GM23338 (cell line): ENCODE measurements at regions not wholly inside any gene's neighbourhood (a gene's known extent, or its start where the extent isn't known, plus 50 kb on each side); places are given as distances from the start of the nearest gene placed in this dataset.

Source experiments
- ATAC-seq: fragments of 200-7000 bp; cut with Tn5 transposase; 3 replicates; pipeline ENCODE4 v1.9.1; 2020
- DNase-seq: peaks from one replicate; pipeline ENCODE4 v3.0.0-alpha.2; 2015; ENCODE audit warnings: low spot score
- H2AFZ ChIP-seq: fragments of 200-600 bp; sonication (generic); 2 replicates; pipeline ENCODE4 v1.8.0; 2016; ENCODE audit warnings: antibody characterized with exemption, mild to moderate bottlenecking, moderate library complexity
- H3F3A ChIP-seq: fragments of 200-600 bp; sonication (generic); replicated peaks from 2 replicates; pipeline ENCODE4 v1.8.0; 2017; ENCODE audit warnings: antibody characterized with exemption, mixed run types, low read depth
- H3K27ac ChIP-seq: fragments of 200-600 bp; sonication (generic); 2 replicates; pipeline ENCODE4 v1.6.1; 2016; ENCODE audit warnings: low read depth
- H3K27me3 ChIP-seq: fragments of 200-600 bp; sonication (generic); 2 replicates; pipeline ENCODE4 v1.8.0; 2016; ENCODE audit warnings: mild to moderate bottlenecking, mixed run types, moderate library complexity; ENCODE audit not compliant: insufficient read depth
- H3K36me3 ChIP-seq: fragments of 200-600 bp; sonication (generic); 2 replicates; pipeline ENCODE4 v1.8.0; 2016; ENCODE audit warnings: mild to moderate bottlenecking; ENCODE audit not compliant: insufficient read depth
- H3K4me1 ChIP-seq: fragments of 200-600 bp; sonication (generic); 2 replicates; pipeline ENCODE4 v1.8.0; 2016; ENCODE audit warnings: mild to moderate bottlenecking, moderate library complexity; ENCODE audit not compliant: insufficient read depth
- H3K4me2 ChIP-seq: fragments of 200-600 bp; sonication (generic); 2 replicates; pipeline ENCODE4 v1.7.1; 2017; ENCODE audit warnings: mixed run types
- H3K4me3 ChIP-seq: fragments of 200-600 bp; sonication (generic); 2 replicates; pipeline ENCODE4 v1.6.1; 2016; ENCODE audit warnings: mixed run types
- H3K79me2 ChIP-seq: fragments of 200-600 bp; sonication (generic); replicated peaks from 2 replicates; pipeline ENCODE4 v1.8.0; 2017; ENCODE audit warnings: mild to moderate bottlenecking; ENCODE audit not compliant: insufficient read depth
- H3K9me2 ChIP-seq: fragments of 200-600 bp; sonication (generic); 2 replicates; pipeline ENCODE4 v1.8.0; 2017; ENCODE audit not compliant: insufficient read depth
- H4K20me1 ChIP-seq: fragments of 200-600 bp; sonication (generic); replicated peaks from 2 replicates; pipeline ENCODE4 v1.8.0; 2017; ENCODE audit warnings: mild to moderate bottlenecking; ENCODE audit not compliant: insufficient read depth
- H3K27ac Mint-ChIP-seq: 2 replicates; pipeline ENCODE4 v1.8.0; 2020; ENCODE audit warnings: inconsistent platforms, mild to moderate bottlenecking, moderate library complexity, mixed read lengths
- H3K27me3 Mint-ChIP-seq: 3 replicates; pipeline ENCODE4 v1.8.0; 2022; ENCODE audit warnings: low read depth, mild to moderate bottlenecking, moderate library complexity, mixed read lengths, inconsistent platforms; ENCODE audit not compliant: insufficient read depth, poor library complexity
- H3K36me3 Mint-ChIP-seq: 3 replicates; pipeline ENCODE4 v1.8.0; 2021; ENCODE audit warnings: low read depth, mild to moderate bottlenecking, inconsistent platforms, moderate library complexity, mixed read lengths
- H3K4me1 Mint-ChIP-seq: 3 replicates; pipeline ENCODE4 v1.8.0; 2020; ENCODE audit warnings: mild to moderate bottlenecking, inconsistent platforms, mixed read lengths
- H3K4me3 Mint-ChIP-seq: 3 replicates; pipeline ENCODE4 v1.8.0; 2021; ENCODE audit warnings: moderate library complexity, mild to moderate bottlenecking, inconsistent platforms, mixed read lengths
- H3K9me3 Mint-ChIP-seq: 3 replicates; pipeline ENCODE4 v1.8.0; 2020; ENCODE audit warnings: moderate library complexity, mild to moderate bottlenecking, inconsistent platforms, mixed read lengths
- CREB1 ChIP-seq: fragments of 250-450 bp; sonication (Bioruptor Pico); IDR thresholded peaks from 2 replicates; pipeline ENCODE4 v1.5.0; 2020; ENCODE audit warnings: low read depth, mild to moderate bottlenecking, moderate library complexity
- EZH2 ChIP-seq: fragments of 200-600 bp; sonication (generic); IDR thresholded peaks from one replicate; pipeline ENCODE4 v1.8.0; 2017; ENCODE audit warnings: antibody characterized with exemption, mild to moderate bottlenecking, low read depth; ENCODE audit not compliant: unreplicated experiment
- EZH2phosphoT487 ChIP-seq: fragments of 200-600 bp; sonication (generic); IDR thresholded peaks from one replicate; pipeline ENCODE4 v1.8.1; 2018; ENCODE audit warnings: antibody characterized with exemption; ENCODE audit not compliant: unreplicated experiment
- NANOG ChIP-seq: IDR thresholded peaks from 2 replicates; pipeline ENCODE4 v1.6.1; 2016; ENCODE audit warnings: antibody characterized with exemption, borderline replicate concordance
- STAT1 ChIP-seq: IDR thresholded peaks from one replicate; pipeline ENCODE4 v1.6.1; 2016; ENCODE audit warnings: antibody characterized with exemption; ENCODE audit not compliant: unreplicated experiment
- ZNF331 ChIP-seq: fragments of 250-450 bp; sonication (Bioruptor Pico); IDR thresholded peaks from 2 replicates; pipeline ENCODE4 v1.5.0; 2020; ENCODE audit warnings: low read depth, mild to moderate bottlenecking, moderate library complexity
- TF ChIP-seq, protein P1 (sequence below), 2 experiments: fragments of 200-600 bp in 1 of 2; sonication (generic) in 1 of 2; conservative IDR thresholded peaks; 2 replicates each; pipeline versions ENCODE4 v1.5.1 to v1.6.1; 2016 to 2017; ENCODE audit warnings: antibody characterized with exemption in 2 of 2, low read depth in 2 of 2, mild to moderate bottlenecking in 2 of 2, moderate library complexity in 1 of 2
- TF ChIP-seq, protein P2 (sequence below): IDR thresholded peaks from one replicate; pipeline ENCODE4 v1.6.1; 2018; ENCODE audit warnings: antibody characterized with exemption; ENCODE audit not compliant: unreplicated experiment
- TF ChIP-seq, protein P3 (sequence below): IDR thresholded peaks from 2 replicates; pipeline ENCODE4 v1.6.1; 2016; ENCODE audit warnings: antibody characterized with exemption

DNA sequence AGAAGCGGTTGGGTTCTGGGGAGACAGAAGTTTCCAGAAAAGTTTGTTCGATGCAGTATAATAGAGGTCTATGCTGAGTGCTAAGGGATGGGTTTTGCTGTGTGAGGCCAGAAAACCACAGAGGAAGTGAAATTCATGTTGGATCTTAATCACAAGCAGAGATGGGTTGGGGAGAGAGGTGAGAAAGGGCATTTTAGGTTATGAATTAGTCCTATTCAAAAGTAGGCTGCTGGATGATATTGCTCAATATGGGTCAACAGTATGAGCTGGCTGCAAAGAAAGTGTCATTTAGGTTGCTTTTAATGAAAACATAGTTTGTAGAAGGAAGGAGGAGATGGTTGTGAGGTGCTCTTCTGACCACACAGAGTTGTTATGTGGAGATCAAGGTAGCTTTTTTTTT, 118.8 kb upstream of the LHCGR start (continued):
- TF ChIP-seq, protein P1, sequence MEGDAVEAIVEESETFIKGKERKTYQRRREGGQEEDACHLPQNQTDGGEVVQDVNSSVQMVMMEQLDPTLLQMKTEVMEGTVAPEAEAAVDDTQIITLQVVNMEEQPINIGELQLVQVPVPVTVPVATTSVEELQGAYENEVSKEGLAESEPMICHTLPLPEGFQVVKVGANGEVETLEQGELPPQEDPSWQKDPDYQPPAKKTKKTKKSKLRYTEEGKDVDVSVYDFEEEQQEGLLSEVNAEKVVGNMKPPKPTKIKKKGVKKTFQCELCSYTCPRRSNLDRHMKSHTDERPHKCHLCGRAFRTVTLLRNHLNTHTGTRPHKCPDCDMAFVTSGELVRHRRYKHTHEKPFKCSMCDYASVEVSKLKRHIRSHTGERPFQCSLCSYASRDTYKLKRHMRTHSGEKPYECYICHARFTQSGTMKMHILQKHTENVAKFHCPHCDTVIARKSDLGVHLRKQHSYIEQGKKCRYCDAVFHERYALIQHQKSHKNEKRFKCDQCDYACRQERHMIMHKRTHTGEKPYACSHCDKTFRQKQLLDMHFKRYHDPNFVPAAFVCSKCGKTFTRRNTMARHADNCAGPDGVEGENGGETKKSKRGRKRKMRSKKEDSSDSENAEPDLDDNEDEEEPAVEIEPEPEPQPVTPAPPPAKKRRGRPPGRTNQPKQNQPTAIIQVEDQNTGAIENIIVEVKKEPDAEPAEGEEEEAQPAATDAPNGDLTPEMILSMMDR (conservative IDR thresholded peaks at IDR 0.05; ENCODE audit: low read depth in 2 of 2): no peak
- TF ChIP-seq, protein P2, sequence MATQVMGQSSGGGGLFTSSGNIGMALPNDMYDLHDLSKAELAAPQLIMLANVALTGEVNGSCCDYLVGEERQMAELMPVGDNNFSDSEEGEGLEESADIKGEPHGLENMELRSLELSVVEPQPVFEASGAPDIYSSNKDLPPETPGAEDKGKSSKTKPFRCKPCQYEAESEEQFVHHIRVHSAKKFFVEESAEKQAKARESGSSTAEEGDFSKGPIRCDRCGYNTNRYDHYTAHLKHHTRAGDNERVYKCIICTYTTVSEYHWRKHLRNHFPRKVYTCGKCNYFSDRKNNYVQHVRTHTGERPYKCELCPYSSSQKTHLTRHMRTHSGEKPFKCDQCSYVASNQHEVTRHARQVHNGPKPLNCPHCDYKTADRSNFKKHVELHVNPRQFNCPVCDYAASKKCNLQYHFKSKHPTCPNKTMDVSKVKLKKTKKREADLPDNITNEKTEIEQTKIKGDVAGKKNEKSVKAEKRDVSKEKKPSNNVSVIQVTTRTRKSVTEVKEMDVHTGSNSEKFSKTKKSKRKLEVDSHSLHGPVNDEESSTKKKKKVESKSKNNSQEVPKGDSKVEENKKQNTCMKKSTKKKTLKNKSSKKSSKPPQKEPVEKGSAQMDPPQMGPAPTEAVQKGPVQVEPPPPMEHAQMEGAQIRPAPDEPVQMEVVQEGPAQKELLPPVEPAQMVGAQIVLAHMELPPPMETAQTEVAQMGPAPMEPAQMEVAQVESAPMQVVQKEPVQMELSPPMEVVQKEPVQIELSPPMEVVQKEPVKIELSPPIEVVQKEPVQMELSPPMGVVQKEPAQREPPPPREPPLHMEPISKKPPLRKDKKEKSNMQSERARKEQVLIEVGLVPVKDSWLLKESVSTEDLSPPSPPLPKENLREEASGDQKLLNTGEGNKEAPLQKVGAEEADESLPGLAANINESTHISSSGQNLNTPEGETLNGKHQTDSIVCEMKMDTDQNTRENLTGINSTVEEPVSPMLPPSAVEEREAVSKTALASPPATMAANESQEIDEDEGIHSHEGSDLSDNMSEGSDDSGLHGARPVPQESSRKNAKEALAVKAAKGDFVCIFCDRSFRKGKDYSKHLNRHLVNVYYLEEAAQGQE: no peak
- TF ChIP-seq ZNF331 (CRISPR knock-in tag): no peak
- TF ChIP-seq EZH2phosphoT487: no peak
- TF ChIP-seq NANOG: no peak

DNA sequence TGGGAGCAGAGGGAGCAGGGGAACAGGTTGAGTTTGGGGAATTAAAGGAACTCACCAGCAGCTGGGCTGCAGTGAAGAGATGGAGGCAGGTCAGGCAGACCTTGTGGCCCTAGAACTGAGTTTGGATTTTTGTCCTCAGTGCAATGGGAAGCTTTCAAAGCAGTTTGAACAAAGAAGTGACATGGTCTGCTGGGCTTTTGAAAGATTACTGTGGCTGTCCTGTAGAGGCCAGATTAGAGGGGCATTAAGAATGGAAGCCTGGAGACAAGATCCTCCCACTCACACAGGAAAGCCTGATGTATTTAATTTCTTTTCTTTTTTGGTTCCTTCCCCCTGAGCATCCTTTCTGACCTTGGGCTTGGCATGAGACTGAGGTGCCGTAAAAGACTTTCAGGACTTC, 118.1 kb upstream of the LHCGR start:
- H3K4me1 ChIP-seq: peaks cover 9% of the 10 kb centered on the region; the same call in 1 of the 2 replicates
- peaks cover 4% of the 10 kb centered on the region; the same call in 1 of the 2 replicates for H3K9me2 ChIP-seq
- no peaks in the 10 kb centered on the region for H3K36me3 ChIP-seq
- H3K4me3 ChIP-seq: no peak overlapping the region
- no peak overlapping the region for H3K27ac ChIP-seq
- Mint-ChIP-seq H3K36me3 (no peaks in the 10 kb centered on the region), H3K27ac (no peak overlapping the region), H3K27me3 (peaks cover 2% of the 10 kb centered on the region), H3K4me3 (no peak overlapping the region), H3K4me1 (peaks cover 6% of the 10 kb centered on the region; the same call in 2 of the 3 replicates), H3K9me3 (no peaks in the 10 kb centered on the region)
- ATAC-seq (no peak), DNase-seq (no peak)
- TF ChIP-seq CREB1 (no peak), STAT1 (no peak), EZH2 (no peak)
- TF ChIP-seq, protein P1 (conservative IDR thresholded peaks at IDR 0.05; ENCODE audit: low read depth in 2 of 2): no peak
- TF ChIP-seq, protein P3, sequence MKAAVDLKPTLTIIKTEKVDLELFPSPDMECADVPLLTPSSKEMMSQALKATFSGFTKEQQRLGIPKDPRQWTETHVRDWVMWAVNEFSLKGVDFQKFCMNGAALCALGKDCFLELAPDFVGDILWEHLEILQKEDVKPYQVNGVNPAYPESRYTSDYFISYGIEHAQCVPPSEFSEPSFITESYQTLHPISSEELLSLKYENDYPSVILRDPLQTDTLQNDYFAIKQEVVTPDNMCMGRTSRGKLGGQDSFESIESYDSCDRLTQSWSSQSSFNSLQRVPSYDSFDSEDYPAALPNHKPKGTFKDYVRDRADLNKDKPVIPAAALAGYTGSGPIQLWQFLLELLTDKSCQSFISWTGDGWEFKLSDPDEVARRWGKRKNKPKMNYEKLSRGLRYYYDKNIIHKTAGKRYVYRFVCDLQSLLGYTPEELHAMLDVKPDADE: no peak
- H4K20me1 ChIP-seq: no peaks in the 10 kb centered on the region
- H2AFZ ChIP-seq: no peak overlapping the region
- H3K27me3 ChIP-seq: no peaks in the 10 kb centered on the region
- H3K4me2 ChIP-seq: no peak overlapping the region
- H3F3A ChIP-seq: no peaks in the 10 kb centered on the region
- no peaks in the 10 kb centered on the region for H3K79me2 ChIP-seq
